ENCODE measurements at regions not wholly inside any gene's neighbourhood (a gene's known extent, or its start where the extent isn't known, plus 50 kb on each side); places are given as distances from the start of the nearest gene placed in this dataset.

DNA sequence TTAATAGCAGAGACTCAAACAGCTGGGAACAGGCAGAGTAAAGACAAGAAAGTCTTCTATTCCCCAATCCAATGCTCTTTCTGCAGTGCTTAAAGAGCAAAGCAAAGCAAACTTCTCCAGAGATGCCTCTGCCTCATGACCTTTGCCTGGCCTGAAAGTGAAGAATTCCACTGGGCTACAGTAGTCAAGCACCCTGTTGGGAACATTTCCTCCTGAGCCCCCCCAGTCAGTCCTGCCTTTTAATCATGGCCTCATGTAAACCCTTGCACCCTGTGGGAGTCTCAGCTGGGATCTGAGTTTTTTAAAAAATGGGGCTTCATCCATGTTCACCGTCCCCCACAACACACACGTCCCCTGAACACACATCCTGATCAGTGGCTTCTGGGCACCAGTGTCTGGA is 62.7 kb upstream of the TSPAN11 start:
- TF ChIP-seq, protein P1, sequence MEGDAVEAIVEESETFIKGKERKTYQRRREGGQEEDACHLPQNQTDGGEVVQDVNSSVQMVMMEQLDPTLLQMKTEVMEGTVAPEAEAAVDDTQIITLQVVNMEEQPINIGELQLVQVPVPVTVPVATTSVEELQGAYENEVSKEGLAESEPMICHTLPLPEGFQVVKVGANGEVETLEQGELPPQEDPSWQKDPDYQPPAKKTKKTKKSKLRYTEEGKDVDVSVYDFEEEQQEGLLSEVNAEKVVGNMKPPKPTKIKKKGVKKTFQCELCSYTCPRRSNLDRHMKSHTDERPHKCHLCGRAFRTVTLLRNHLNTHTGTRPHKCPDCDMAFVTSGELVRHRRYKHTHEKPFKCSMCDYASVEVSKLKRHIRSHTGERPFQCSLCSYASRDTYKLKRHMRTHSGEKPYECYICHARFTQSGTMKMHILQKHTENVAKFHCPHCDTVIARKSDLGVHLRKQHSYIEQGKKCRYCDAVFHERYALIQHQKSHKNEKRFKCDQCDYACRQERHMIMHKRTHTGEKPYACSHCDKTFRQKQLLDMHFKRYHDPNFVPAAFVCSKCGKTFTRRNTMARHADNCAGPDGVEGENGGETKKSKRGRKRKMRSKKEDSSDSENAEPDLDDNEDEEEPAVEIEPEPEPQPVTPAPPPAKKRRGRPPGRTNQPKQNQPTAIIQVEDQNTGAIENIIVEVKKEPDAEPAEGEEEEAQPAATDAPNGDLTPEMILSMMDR (conservative IDR thresholded peaks at IDR 0.05; ENCODE audit: low read length): no peak
- TF ChIP-seq EZH2phosphoT487 (IDR thresholded peaks at IDR 0.05; ENCODE audit: borderline replicate concordance, low read depth, low read length): no peak
